ENCODE measurements at regions not wholly inside any gene's neighbourhood (a gene's known extent, or its start where the extent isn't known, plus 50 kb on each side); places are given as distances from the start of the nearest gene placed in this dataset.

DNA sequence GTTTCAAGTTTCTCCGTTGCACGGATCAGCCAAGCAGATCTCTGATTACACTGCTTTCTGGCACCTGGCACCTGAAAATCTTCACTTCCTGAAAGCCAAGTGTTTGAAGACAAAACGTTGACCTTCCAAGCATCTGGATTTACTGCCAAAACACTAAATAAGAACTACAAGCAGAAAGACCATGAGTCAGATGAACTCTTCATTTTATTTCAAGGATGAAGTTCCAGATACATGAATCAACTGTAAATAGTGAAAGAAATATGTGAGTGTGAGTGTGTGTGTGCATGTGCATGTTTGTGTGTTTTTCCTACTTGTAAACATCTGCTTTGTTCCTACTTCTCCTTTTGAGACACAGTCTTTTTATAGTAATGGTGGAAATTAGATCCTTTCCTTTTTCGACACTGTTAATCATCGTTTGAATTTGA is 60.0 kb upstream of the DTNA start:
- TF ChIP-seq EP300 (IDR thresholded peaks at IDR 0.05), result no peak
- TF ChIP-seq, protein P1, sequence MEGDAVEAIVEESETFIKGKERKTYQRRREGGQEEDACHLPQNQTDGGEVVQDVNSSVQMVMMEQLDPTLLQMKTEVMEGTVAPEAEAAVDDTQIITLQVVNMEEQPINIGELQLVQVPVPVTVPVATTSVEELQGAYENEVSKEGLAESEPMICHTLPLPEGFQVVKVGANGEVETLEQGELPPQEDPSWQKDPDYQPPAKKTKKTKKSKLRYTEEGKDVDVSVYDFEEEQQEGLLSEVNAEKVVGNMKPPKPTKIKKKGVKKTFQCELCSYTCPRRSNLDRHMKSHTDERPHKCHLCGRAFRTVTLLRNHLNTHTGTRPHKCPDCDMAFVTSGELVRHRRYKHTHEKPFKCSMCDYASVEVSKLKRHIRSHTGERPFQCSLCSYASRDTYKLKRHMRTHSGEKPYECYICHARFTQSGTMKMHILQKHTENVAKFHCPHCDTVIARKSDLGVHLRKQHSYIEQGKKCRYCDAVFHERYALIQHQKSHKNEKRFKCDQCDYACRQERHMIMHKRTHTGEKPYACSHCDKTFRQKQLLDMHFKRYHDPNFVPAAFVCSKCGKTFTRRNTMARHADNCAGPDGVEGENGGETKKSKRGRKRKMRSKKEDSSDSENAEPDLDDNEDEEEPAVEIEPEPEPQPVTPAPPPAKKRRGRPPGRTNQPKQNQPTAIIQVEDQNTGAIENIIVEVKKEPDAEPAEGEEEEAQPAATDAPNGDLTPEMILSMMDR (IDR thresholded peaks at IDR 0.05), result no peak

All from esophagus muscularis mucosa (tissue), 3 donors.